ENCODE measurements at regions not wholly inside any gene's neighbourhood (a gene's known extent, or its start where the extent isn't known, plus 50 kb on each side); places are given as distances from the start of the nearest gene placed in this dataset.
A peak's percentile ranks its signal among the peaks of the same experiment; 100 is the strongest.

- Histone ChIP-seq H3K4me1 (no peaks in the 10 kb centered on the region), H3K4me2 (no peak overlapping the region), H3K4me3 (no peak overlapping the region), H3K27ac (no peak overlapping the region), H3K9me3 (no peaks in the 10 kb centered on the region)
- FAIRE-seq (no peak), ATAC-seq (no peak), DNase-seq (ENCODE audit: low read depth in 1 of 2, low spot score in 1 of 2) (no peak)
- 10% methylated on average over 1 of the region's 1 CpG for WGBS (ENCODE audit: missing lambda C conversion rate)
- TF ChIP-seq, protein P1, sequence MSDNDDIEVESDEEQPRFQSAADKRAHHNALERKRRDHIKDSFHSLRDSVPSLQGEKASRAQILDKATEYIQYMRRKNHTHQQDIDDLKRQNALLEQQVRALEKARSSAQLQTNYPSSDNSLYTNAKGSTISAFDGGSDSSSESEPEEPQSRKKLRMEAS (IDR thresholded peaks at IDR 0.05), result no peak
- CTCF ChIA-PET, result interaction anchor here (1.7 kb wide), 1 partner anchor 14 kb away, joined by 5 read pairs; no protein-coding TSS in a partner anchor
- POLR2A ChIA-PET, result interaction anchor here (0.7 kb wide), 1 partner anchor 79 kb away, joined by 8 read pairs; no protein-coding TSS in a partner anchor
These were observed 375.7 kb upstream of the CDH10 start for GRCh38 chr5:25020454-25020853.

DNA sequence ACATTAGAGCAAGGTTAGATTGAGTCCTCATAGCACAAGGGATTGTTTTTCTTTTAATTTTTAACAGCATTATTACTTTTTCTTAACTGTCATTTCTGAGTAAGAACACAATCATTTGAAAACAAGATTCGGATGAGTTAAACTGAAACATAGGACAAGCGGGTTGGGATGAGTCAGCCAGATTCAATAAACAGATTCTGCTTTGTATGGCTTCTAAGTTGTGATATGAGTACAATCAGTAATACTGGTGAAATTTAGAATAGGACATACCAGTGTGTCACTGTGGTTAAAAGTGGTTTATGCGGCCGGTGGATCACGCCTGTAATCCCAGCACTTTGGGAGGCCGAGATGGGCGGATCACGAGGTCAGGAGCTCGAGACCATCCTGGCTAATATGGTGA is 364.3 kb upstream of the CDH10 start:
- FAIRE-seq (no peak), DNase-seq (ENCODE audit: low read depth in 1 of 2, low spot score in 1 of 2) (no peak), ATAC-seq (no peak)
- TF ChIP-seq TFCP2L1 (CRISPR knock-in tag; IDR thresholded peaks at IDR 0.05) (no peak), HEYL (CRISPR knock-in tag; IDR thresholded peaks at IDR 0.05) (no peak), GATA3 (IDR thresholded peaks at IDR 0.05; ENCODE audit: borderline replicate concordance) (no peak), HOXB5 (CRISPR knock-in tag; IDR thresholded peaks at IDR 0.05) (no peak)
- TF ChIP-seq, protein P2, sequence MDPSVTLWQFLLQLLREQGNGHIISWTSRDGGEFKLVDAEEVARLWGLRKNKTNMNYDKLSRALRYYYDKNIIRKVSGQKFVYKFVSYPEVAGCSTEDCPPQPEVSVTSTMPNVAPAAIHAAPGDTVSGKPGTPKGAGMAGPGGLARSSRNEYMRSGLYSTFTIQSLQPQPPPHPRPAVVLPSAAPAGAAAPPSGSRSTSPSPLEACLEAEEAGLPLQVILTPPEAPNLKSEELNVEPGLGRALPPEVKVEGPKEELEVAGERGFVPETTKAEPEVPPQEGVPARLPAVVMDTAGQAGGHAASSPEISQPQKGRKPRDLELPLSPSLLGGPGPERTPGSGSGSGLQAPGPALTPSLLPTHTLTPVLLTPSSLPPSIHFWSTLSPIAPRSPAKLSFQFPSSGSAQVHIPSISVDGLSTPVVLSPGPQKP (IDR thresholded peaks at IDR 0.05; ENCODE audit: low read depth, low read length), result no peak
- Histone ChIP-seq H3K27ac (no peak overlapping the region), H3K9me3 (no peaks in the 10 kb centered on the region), H3K4me1 (no peaks in the 10 kb centered on the region), H3K4me3 (no peak overlapping the region), H3K4me2 (peak overlapping the region; percentile 12; the same call in 1 of the 3 replicates)
- ChIA-PET POLR2A (no interaction called here), CTCF (no interaction called here)
- 28% methylated on average over 9 of the region's 9 CpGs for WGBS (ENCODE audit: missing lambda C conversion rate)

DNA sequence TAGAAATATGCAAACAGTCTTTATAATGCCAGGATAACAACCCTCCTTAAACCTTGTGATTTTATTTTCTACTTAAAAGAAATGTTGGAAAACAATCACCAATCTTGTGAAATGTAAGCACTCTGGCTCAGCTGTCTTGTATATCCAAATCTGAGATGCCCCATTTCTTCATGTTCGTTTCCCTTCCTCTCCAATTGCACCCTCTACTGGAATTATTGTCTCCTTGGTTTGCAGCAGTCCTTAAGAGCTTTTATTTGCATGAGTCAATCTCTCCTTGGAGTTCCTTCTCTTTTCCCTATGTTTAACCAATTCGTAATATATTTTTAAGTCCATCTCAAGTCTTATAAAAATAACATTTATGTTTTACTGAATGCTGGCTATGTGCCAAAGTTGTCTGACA is 362.0 kb upstream of the CDH10 start:
- Histone ChIP-seq H3K9me3 (no peaks in the 10 kb centered on the region), H3K27ac (no peak overlapping the region), H3K4me3 (no peak overlapping the region), H3K4me2 (no peak overlapping the region), H3K4me1 (no peaks in the 10 kb centered on the region)
- ChIA-PET POLR2A (no interaction called here), CTCF (interaction anchor here (0.9 to 1.4 kb wide), 3 partner anchors 13 to 95 kb away, joined by 3 to 5 read pairs (median 3); no protein-coding TSS in a partner anchor)
- FAIRE-seq, result no peak
- peak in 1 of 2 experiments; percentile 60; a peak in 1 of 6 replicates for ATAC-seq
- no peak for TF ChIP-seq ZC3H11A (IDR thresholded peaks at IDR 0.05)
- peak in 1 of 2 experiments; percentile 30; a peak in 1 of 5 replicates for TF ChIP-seq RAD21 (conservative IDR thresholded peaks at IDR 0.05 in 1 of 2, IDR thresholded peaks at IDR 0.05 in 1 of 2)
- TF ChIP-seq, protein P3, sequence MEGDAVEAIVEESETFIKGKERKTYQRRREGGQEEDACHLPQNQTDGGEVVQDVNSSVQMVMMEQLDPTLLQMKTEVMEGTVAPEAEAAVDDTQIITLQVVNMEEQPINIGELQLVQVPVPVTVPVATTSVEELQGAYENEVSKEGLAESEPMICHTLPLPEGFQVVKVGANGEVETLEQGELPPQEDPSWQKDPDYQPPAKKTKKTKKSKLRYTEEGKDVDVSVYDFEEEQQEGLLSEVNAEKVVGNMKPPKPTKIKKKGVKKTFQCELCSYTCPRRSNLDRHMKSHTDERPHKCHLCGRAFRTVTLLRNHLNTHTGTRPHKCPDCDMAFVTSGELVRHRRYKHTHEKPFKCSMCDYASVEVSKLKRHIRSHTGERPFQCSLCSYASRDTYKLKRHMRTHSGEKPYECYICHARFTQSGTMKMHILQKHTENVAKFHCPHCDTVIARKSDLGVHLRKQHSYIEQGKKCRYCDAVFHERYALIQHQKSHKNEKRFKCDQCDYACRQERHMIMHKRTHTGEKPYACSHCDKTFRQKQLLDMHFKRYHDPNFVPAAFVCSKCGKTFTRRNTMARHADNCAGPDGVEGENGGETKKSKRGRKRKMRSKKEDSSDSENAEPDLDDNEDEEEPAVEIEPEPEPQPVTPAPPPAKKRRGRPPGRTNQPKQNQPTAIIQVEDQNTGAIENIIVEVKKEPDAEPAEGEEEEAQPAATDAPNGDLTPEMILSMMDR (IDR thresholded peaks at IDR 0.05), result peak; percentile 23; the same call in 1 of the 3 replicates
- no peak for TF ChIP-seq NR3C1 (IDR thresholded peaks at IDR 0.05)
- peak in 1 of 2 experiments; percentile 67 for DNase-seq (ENCODE audit: low read depth in 1 of 2, low spot score in 1 of 2)
- WGBS (ENCODE audit: missing lambda C conversion rate), result 4% methylated on average over 2 of the region's 2 CpGs

GRCh38 chr5:25006237-25006636 is 361.5 kb upstream of the CDH10 start:
- ATAC-seq (no peak), FAIRE-seq (no peak)

GRCh38 chr5:25005431-25005830 is 360.7 kb upstream of the CDH10 start:
- 7% methylated on average over 3 of the region's 3 CpGs for WGBS (ENCODE audit: missing lambda C conversion rate)
- ATAC-seq (no peak), DNase-seq (ENCODE audit: low read depth in 1 of 2, low spot score in 1 of 2) (no peak), FAIRE-seq (no peak)
- Histone ChIP-seq H3K4me2 (no peak overlapping the region), H3K27ac (no peak overlapping the region), H3K4me3 (no peak overlapping the region), H3K9me3 (no peaks in the 10 kb centered on the region), H3K4me1 (no peaks in the 10 kb centered on the region)
- ChIA-PET POLR2A (no interaction called here), CTCF (no interaction called here)
- TF ChIP-seq FOSB (CRISPR knock-in tag; IDR thresholded peaks at IDR 0.05), result no peak
- no peak for TF ChIP-seq ESRRA (IDR thresholded peaks at IDR 0.05; ENCODE audit: borderline replicate concordance, low read length)
- TF ChIP-seq, protein P3 (IDR thresholded peaks at IDR 0.05), result no peak
- no peak for TF ChIP-seq FOXS1 (CRISPR knock-in tag; IDR thresholded peaks at IDR 0.05)
- TF ChIP-seq, protein P1 (IDR thresholded peaks at IDR 0.05), result no peak
- TF ChIP-seq RFX5 (IDR thresholded peaks at IDR 0.05), result no peak
- no peak for TF ChIP-seq HEYL (CRISPR knock-in tag; IDR thresholded peaks at IDR 0.05)
- TF ChIP-seq ZSCAN20 (CRISPR knock-in tag; IDR thresholded peaks at IDR 0.05), result no peak
- TF ChIP-seq, protein P4, sequence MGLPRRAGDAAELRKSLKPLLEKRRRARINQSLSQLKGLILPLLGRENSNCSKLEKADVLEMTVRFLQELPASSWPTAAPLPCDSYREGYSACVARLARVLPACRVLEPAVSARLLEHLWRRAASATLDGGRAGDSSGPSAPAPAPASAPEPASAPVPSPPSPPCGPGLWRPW (IDR thresholded peaks at IDR 0.05), result no peak
- TF ChIP-seq BHLHE40 (IDR thresholded peaks at IDR 0.05; ENCODE audit: low read depth, low read length), result no peak
- no peak for TF ChIP-seq NR3C1 (IDR thresholded peaks at IDR 0.05)

More at GRCh38 chr5:25006237-25006636, 361.5 kb upstream of the CDH10 start:
- H3K27ac ChIP-seq, result no peak overlapping the region
- H3K9me3 ChIP-seq, result no peaks in the 10 kb centered on the region
- WGBS (ENCODE audit: missing lambda C conversion rate), result 8% methylated on average over 4 of the region's 4 CpGs
- ChIA-PET CTCF (interaction anchor here (1.1 to 1.4 kb wide), 2 partner anchors 14 to 96 kb away, joined by 3 to 5 read pairs; no protein-coding TSS in a partner anchor), POLR2A (no interaction called here)
- no peak for DNase-seq (ENCODE audit: low read depth in 1 of 2, low spot score in 1 of 2)
- H3K4me3 ChIP-seq, result no peak overlapping the region
- TF ChIP-seq MAFK (IDR thresholded peaks at IDR 0.05; ENCODE audit: partially characterized antibody) (no peak), SMC3 (IDR thresholded peaks at IDR 0.05) (no peak)
- no peak overlapping the region for H3K4me2 ChIP-seq
- no peaks in the 10 kb centered on the region for H3K4me1 ChIP-seq
